22Rv1 (cell line): ENCODE measurements at regions not wholly inside any gene's neighbourhood (a gene's known extent, or its start where the extent isn't known, plus 50 kb on each side); places are given as distances from the start of the nearest gene placed in this dataset.

ENCODE experiments used
- H3K27ac ChIP-seq: fragments of 450-650 bp; 2 replicates; pipeline ENCODE4 v1.5.1; 2017
- CTCF ChIP-seq: fragments of 450-650 bp; IDR thresholded peaks from 2 replicates; pipeline ENCODE4 v1.5.1; 2017; ENCODE audit warnings: mild to moderate bottlenecking
- ZFX ChIP-seq: fragments of 450-650 bp; IDR thresholded peaks from 2 replicates; pipeline ENCODE4 v1.6.1; 2017; ENCODE audit warnings: antibody characterized with exemption, borderline replicate concordance

DNA sequence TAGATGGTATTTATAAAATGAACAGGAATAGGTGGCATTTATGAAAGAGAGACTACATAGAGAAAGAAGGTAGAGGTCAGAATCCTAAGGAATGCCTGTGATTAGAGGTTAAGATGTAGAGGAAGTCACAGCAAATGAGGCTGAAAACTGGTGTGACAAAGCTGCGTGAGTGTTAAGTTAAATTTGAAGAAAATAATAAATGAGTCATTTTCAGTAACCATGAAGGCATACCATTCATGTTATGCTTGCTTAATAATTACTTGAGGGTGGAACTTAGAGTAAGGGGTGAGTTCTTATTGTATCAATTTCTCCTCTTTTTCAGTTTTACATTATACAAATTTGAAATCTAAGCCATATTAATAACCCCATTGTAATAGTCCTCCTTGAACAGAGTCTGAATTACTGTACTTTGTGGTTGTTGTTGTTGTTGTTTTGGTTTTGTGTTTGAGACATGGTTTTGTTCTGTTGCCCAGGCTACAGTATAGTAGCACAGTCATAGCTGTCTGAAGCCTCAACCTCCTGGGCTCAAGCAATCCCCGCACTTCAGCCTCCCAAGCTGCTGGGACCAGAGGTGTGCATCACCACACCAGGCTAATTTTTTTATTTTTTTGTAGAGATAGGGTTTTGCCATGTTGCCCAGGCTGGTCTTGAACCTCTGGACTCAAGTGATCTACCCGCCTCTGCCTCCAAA lies 761.5 kb downstream of the GALC start:
- no peak overlapping the region for H3K27ac ChIP-seq
- TF ChIP-seq CTCF (no peak), ZFX (no peak)

- no peak overlapping the region for H3K27ac ChIP-seq
- TF ChIP-seq ZFX (no peak), CTCF (no peak)
Observed at GRCh38 chr14:87230726-87231125, 762.3 kb downstream of the GALC start.

GRCh38 chr14:87229131-87229530 lies 763.9 kb downstream of the GALC start:
- no peak overlapping the region for H3K27ac ChIP-seq
- TF ChIP-seq ZFX (no peak), CTCF (no peak)

DNA sequence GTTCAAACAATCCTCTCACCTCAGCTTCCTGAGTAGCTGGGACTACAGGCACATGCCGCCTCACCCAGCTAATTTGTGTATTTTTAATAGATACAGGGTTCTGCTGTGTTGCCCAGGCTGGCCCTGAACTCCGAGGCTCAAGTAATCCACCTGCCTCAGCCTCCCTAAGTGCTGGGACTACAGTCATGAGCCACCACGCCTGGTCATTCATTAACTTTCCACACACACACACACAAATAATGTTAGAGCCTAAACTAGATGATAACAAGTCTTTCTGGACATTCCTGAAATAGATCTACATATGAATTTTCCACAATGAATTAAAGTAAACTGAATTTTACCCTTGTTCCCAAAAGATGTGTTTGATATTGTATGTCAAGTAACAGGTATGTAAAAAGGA lies 776.0 kb downstream of the GALC start:
- no peak for TF ChIP-seq CTCF
- TF ChIP-seq ZFX = no peak
- H3K27ac ChIP-seq = no peak overlapping the region

DNA sequence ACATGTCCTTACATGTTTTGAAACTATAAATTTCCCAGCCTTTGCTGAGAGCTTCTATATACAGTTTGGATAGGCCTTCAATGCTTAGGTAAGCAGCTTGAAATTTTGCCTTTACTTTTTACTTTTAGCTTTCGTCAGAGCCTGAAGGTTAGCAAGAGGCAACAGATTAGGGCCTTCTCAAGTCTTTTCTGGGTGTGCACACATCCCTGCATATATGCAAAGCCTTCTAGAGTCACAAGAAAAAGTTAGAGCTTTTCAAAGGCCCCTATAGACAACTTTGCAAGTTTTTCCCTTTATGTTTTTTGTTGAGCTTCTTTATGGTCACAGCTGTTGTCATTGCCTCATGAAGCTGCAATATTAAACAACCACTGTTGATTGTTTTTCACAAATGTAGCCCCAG lies 778.4 kb downstream of the GALC start:
- no peak overlapping the region for H3K27ac ChIP-seq
- TF ChIP-seq CTCF (no peak), ZFX (no peak)

DNA sequence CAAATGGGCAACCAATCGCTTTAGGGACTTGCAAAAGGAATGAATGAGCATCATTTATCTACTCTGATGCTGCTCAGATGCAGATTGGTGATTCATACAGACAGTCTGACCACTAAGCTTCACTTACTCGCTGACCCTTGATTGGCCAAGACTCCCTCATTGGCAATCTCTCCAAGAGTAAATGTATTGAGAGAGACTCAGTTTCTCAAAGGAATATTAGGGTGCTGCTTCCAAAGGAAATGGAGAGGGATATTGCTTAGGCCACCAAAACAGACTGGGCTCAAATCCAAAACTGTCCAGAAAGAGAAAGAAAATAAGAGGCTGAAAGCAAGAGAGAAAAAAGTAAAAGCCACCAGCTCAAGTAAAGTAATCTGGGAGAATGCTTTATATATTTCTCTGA lies 785.2 kb downstream of the GALC start:
- TF ChIP-seq CTCF (no peak), ZFX (no peak)

DNA sequence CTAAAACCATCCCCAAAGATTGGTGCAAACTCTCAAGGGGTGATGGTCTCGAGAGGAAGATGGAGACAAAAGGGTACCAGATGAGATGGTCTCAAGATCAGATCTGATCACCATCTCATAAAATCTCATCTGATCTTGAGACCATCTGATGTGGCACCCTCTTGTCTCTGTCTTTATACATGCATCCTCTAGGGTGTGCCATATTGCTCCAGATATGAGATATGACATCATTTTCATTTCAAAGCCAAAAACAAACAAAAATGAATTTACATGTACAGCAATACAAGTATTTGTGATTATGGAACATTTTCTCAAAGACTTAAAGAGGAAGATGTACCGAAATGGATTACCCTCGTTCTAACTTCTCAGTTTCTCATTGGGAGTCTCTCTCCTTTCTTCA lies 787.2 kb downstream of the GALC start:
- H3K27ac ChIP-seq = no peak overlapping the region

More for the DNA sequence above, 785.2 kb downstream of the GALC start:
- H3K27ac ChIP-seq = no peak overlapping the region

More for the DNA sequence above, 787.2 kb downstream of the GALC start:
- TF ChIP-seq ZFX = no peak
- TF ChIP-seq CTCF = peak; percentile 26
